Keratinocyte (primary cell): ENCODE measurements at regions not wholly inside any gene's neighbourhood (a gene's known extent, or its start where the extent isn't known, plus 50 kb on each side); places are given as distances from the start of the nearest gene placed in this dataset.

ENCODE experiments used
- CTCF ChIP-seq, 3 experiments: IDR thresholded peaks in 1 of 3; conservative IDR thresholded peaks in 1 of 3; optimal IDR thresholded peaks in 1 of 3; 2 replicates in 2 of 3; 3 replicates in 1 of 3; pipeline versions ENCODE3 to v1.5.1; 2011; ENCODE audit warnings: low read length in 3 of 3, mild to moderate bottlenecking in 3 of 3, moderate library complexity in 2 of 3, control low read depth in 1 of 3, inconsistent platforms in 1 of 3; ENCODE audit not compliant: insufficient read depth in 2 of 3; ENCODE audit errors: extremely low read depth in 1 of 3
- EZH2 ChIP-seq: IDR thresholded peaks from one replicate; pipeline ENCODE4 v1.6.1; 2012; ENCODE audit warnings: inconsistent platforms, mild to moderate bottlenecking, low read length, moderate library complexity

- TF ChIP-seq CTCF (optimal IDR thresholded peaks at IDR 0.05 in 1 of 3, IDR thresholded peaks at IDR 0.05 in 1 of 3, conservative IDR thresholded peaks at IDR 0.05 in 1 of 3; ENCODE audit: extremely low read depth in 1 of 3, insufficient read depth in 2 of 3, low read length in 3 of 3) (no peak), EZH2 (no peak)
Measured at GRCh38 chr21:35969281-35969680, 91.0 kb downstream of the SETD4 start.
